ENCODE measurements at regions not wholly inside any gene's neighbourhood (a gene's known extent, or its start where the extent isn't known, plus 50 kb on each side); places are given as distances from the start of the nearest gene placed in this dataset.

- no peak for DNase-seq
These were observed 557.7 kb upstream of the SLIT2 start for GRCh38 chr4:19693936-19694570.

DNA sequence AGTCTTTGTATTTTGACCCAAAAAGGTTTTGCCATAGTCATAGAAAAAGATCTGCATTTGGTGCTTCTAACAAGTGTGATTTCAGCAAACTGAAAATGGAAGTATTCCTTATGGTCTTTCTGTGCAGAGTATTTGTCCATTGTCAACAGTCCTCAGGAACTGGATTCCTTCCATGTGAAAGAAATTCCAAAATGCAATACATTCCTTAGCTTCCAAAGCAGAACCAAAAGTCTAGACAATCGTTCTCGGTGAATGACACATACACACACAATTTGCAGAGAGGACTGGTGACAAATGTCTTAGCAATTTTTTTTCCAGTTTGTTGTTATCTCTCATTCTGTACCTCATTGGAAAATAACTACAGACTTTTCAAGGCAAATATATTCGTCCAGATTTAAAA lies 562.2 kb upstream of the SLIT2 start:
- DNase-seq, result no peak

- DNase-seq, result no peak
These were observed 565.2 kb upstream of the SLIT2 start for GRCh38 chr4:19686456-19686855.

GRCh38 chr4:19684084-19684483 lies 567.6 kb upstream of the SLIT2 start:
- no peak for DNase-seq

DNA sequence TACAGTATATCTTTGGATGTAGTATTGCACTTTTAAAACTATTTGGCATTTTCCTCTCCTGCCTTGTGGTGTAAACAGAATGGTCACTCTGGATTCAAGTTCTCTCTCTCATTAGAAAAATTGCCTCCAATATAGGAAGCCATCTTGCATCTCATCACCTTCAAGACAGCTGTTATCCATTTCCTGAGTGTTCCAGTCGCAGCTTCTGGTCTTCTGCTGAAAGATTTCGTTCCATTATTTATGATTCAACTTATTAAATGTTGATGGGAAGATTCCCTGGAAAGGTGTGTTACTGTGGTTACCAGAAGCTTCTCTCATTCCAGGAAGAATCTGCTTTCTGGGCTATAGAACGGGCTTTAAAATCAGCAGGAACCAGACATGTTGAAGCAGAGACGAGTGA lies 568.3 kb upstream of the SLIT2 start:
- no peak for DNase-seq

GRCh38 chr4:19677211-19677610 lies 574.5 kb upstream of the SLIT2 start:
- no peak for DNase-seq

- DNase-seq, result no peak
These were observed 576.4 kb upstream of the SLIT2 start for GRCh38 chr4:19675172-19675811.

- DNase-seq, result no peak
These were observed 592.6 kb upstream of the SLIT2 start for GRCh38 chr4:19659101-19659500.

DNA sequence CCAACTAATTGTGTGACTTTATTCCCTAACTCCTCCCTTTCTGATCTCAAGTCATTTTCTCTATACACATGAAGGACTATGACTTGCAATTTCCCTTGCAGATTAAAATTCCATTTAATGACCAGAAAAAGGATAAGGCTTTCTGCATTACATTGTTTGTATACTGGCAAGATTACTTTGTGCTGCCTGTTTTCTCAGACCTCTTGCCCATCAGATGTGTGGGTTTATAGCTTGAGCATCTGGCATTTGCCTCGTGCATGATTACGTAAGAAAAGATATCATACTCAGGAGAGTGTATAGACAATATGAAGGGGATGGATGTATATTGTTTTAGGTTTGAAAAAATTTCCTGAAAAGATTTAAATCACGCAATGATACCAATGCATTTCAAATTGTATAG lies 593.8 kb upstream of the SLIT2 start:
- DNase-seq, result no peak

DNA sequence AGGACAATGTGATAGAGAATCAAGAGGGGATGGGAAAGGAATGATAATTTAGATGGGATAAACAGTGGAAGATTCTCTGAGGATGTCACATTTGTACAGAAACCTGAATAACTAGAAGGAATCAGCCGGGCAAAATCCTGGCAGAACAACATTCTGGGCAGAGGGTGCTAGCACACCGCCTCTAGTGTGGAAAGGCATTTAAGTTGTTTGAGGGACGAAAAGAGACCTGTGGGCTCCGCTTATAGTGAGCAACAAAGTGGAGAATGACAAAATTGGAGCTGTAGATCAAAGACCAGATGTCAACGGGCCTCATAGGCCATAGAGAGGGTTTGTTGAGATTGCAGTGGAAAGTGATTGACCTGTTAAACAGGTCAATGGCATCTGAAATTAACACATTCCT lies 596.0 kb upstream of the SLIT2 start:
- DNase-seq, result no peak

DNA sequence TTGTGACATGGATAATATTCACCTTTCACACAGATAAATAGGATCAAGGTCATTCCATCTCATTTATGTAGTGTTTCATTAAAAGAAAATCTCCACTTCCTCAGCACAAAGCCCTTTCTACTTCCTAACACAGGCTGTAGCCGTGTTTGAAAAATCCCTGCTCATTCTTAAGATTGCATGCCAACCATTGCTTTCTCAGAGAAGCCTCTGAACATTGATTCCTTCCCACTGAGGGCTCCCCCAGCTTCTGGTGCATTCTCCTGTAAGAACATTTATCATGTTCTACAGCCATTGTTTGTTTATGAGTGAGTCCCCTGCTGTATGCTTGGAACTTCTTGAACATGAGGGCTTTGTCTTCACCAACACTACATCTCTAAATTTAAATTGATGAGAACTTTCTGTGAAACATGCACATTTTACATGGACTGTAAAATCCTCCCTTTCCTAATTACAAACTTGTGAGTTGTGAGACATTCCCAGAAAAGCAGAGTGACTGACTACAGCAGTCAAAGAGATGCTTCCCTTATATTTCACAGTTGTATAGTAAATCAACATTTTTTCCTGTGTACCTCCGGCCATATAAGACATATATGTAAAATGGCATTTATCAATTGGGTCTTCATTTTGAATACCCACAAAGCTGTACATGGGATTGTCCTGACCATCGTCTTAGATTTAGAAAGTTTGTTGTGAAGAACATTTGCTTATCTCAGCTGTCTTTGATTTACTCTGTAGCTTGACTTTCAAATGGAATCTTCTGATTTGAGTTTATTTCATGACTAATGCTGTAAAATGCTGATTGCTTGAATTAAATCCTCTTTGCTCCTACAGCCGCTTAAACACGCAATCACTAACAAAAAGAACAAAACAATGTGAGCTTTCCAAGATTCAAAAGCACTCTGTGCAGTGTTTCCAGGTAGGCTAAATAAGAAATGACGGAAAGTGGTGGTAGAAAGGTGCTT lies 600.5 kb upstream of the SLIT2 start:
- no peak for DNase-seq

DNA sequence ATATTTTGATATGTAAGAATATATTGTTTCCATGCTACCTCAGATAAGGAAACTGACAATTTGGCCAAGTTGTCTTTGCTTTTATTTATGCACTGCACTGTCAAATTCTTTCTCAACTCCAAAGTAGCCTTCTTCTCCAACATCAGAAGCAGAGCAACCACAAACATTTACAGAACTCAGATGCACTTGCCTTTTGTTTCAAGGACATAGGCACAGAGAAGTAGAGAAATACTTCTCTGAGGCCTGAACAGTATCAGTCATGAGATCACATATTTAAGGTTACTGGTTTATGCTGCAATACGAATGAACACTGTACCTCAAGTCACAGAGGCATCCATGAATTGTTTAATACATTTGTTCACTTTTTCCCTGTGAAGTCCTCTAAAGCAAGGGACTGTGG lies 606.1 kb upstream of the SLIT2 start:
- no peak for DNase-seq

DNA sequence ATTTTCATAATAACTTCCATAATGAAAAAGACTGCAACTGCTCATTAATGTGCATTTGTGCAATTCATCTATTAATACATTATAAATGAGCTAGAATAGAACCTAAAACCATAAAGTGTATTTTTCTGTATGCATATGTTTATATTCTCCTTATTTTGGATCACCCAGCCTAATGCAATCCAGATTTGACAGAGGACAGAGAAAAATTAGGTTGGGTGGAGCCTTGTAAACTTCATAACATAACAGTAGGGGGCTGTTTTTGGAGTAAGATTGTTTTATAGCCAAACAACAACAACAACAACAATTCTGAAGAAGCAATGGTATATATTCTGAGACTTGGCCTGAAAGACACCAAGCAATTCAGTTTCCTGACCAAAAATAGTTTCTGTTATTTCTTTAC lies 615.3 kb upstream of the SLIT2 start:
- no peak for DNase-seq

- no peak for DNase-seq
These were observed 619.9 kb upstream of the SLIT2 start for GRCh38 chr4:19631814-19632213.

DNA sequence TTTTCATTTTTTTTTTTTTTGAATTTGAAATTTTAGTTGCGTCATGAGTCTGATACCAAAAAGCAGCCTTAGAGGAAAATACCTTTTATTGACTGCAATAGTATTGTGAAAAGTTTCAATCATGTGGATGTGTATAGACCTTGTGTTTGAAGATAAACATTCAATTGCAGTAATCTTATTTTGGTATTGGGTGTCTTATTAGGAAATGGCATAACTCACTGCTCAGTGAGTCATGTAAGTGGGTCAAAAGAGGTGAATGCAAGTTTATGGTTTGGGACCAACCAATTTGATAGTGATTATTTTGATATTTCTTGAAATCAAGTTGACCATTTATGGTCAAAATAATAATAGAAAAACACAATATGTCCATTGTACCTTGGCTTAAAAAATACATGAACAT lies 627.8 kb upstream of the SLIT2 start:
- DNase-seq, result no peak

GRCh38 chr4:19615086-19615689 lies 636.5 kb upstream of the SLIT2 start:
- no peak for DNase-seq

- no peak for DNase-seq
These were observed 637.5 kb upstream of the SLIT2 start for GRCh38 chr4:19614171-19614570.

DNA sequence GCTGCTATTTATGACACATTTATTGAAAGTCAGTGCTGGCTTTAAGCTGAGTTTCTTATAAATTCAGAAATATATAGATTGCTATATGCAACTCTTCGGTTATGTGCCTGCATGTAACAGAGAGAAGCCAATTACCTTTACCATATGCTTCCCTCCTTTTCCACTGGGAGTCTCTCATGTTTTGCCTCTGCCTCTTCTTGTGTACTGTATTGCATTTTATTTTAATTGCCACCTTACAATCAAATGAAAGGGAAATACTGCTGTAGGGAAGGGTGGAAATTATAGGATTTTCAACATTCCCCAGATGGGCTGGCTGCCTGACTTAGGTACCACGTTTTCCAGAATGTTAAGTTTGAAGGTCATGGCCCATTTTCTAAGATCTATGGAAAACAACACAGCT lies 655.4 kb upstream of the SLIT2 start:
- DNase-seq, result no peak

DNA sequence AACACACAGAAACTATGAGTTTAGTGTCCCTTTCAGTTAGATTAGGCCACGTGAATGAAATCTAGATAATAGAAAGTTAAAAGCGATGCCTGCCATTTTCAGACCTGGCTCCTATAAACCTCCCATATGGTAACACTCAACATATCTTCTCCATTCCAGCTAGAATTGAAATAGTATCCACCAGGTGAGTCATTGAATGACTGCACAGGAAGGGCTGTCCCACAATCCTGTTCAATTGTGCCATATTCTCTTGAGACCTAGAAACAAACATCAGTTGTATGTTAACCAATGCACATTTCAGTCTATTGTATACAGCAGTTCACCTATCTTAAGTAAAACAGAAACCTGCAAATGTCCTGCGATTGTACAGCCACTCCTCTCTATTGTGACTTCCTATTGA lies 659.3 kb upstream of the SLIT2 start:
- no peak for DNase-seq

GRCh38 chr4:19583827-19584569 lies 667.7 kb upstream of the SLIT2 start:
- no peak for DNase-seq

DNA sequence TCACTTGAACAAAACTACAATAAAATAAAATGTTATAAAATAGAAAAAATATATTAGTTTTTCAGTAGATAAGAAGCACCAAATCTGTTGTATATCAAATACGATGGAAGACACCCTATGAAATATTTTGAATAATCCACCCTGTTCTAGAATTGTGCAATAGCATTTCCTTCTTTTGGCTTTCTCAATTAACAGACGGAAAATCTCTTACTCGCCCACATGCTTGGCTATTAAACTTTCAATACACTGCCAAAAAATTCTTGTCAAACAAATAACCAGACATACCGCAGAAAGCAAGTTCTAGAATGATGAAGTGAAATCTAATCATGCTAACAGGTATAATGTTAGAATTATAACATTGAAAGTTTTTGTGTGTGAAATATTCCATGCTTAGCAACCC lies 671.6 kb upstream of the SLIT2 start:
- DNase-seq, result no peak

- DNase-seq, result no peak
These were observed 672.1 kb upstream of the SLIT2 start for GRCh38 chr4:19579608-19580007.

DNA sequence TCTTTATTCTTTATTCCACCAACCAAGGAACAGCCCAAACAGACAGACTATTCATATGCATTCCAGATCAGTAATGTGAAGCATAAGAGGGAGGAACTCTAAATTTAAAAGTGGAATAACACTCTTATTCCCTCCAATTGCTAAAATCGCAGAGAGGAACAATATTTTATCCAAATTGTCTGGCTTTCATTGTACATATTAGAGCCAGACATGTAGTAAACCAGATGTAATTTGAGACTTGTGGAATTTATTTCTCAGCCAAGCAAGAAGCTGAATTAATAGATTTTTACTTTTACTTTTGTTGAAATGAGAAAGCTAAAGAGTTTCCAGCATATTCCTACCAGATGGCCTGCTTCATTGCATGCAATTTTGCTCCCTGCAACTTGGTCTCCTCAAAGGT lies 674.6 kb upstream of the SLIT2 start:
- DNase-seq, result no peak

All from activated T-cell treated with anti-CD3 and anti-CD28 coated beads, Interleukin-2, amount 50 U/mL, for 48 hours (primary cell).